Esophagus muscularis mucosa (tissue), 4 donors: ENCODE measurements at regions not wholly inside any gene's neighbourhood (a gene's known extent, or its start where the extent isn't known, plus 50 kb on each side); places are given as distances from the start of the nearest gene placed in this dataset.

Source experiments
- DNase-seq: peaks from one replicate; pipeline ENCODE4 v3.0.0-alpha.2; 2017; ENCODE audit errors: extremely low spot score
- H3K27ac ChIP-seq, 4 donors: fragments of 200-600 bp; sonication (generic); replicated peaks in 1 of 4; 1 replicate in 3 of 4; 2 replicates in 1 of 4; pipeline ENCODE4 v1.5.1; 2016 to 2019; ENCODE audit warnings: mild to moderate bottlenecking in 1 of 4
- H3K27me3 ChIP-seq, 4 donors: fragments of 200-600 bp; sonication (generic); one replicate each; pipeline versions ENCODE4 v1.5.1 to v1.6.0; 2016 to 2019
- H3K36me3 ChIP-seq, 4 donors: fragments of 200-600 bp; sonication (generic); one replicate each; pipeline ENCODE4 v1.5.1; 2016 to 2019
- H3K4me1 ChIP-seq, 4 donors: fragments of 200-600 bp; sonication (generic); one replicate each; pipeline ENCODE4 v1.5.1; 2016 to 2019
- H3K4me3 ChIP-seq, 4 donors: fragments of 200-600 bp; sonication (generic); 1 replicate in 2 of 4; 2 replicates in 2 of 4; pipeline ENCODE4 v1.5.1; 2016 to 2019; ENCODE audit warnings: mild to moderate bottlenecking in 4 of 4, moderate library complexity in 1 of 4
- H3K9me3 ChIP-seq, 4 donors: fragments of 200-600 bp; sonication (generic); 1 replicate in 3 of 4; 2 replicates in 1 of 4; pipeline ENCODE4 v1.5.1; 2016 to 2019
- CTCF ChIP-seq, 3 experiments: fragments of 200-600 bp in 2 of 3; fragments of 450-650 bp in 1 of 3; sonication (generic) in 2 of 3; IDR thresholded peaks; one replicate each; pipeline ENCODE4 v1.5.1; 2017 to 2019; ENCODE audit warnings: antibody characterized with exemption in 3 of 3, mild to moderate bottlenecking in 2 of 3, moderate library complexity in 1 of 3
- EP300 ChIP-seq: sonication (generic); formaldehyde crosslinking; IDR thresholded peaks from one replicate; pipeline ENCODE4 v1.6.1; 2017; ENCODE audit warnings: antibody characterized with exemption
- POLR2A ChIP-seq: fragments of 450-650 bp; IDR thresholded peaks from one replicate; pipeline ENCODE4 v1.6.1; 2017; ENCODE audit warnings: antibody characterized with exemption, moderate library complexity, mild to moderate bottlenecking, low read depth
- POLR2AphosphoS5 ChIP-seq, 2 donors: sonication (generic); formaldehyde crosslinking; IDR thresholded peaks; one replicate each; pipeline ENCODE4 v1.6.1; 2017; ENCODE audit warnings: antibody characterized with exemption in 2 of 2
- WGBS: methylation state at CpG from one replicate; pipeline ENCODE4 v1.1.5; 2018; 5-methylcytosine and 5-hydroxymethylcytosine counted together
- intact Hi-C: fragments of 100-400 bp; cut with DNase I; formaldehyde crosslinking; loops from one replicate; pipeline ENCODE4 v1.15.1; 2023

GRCh38 chr3:195012571-195012970 is 258.4 kb downstream of the XXYLT1 start:
- DNase-seq = no peak
- no peaks in the 10 kb centered on the region for H3K27me3 ChIP-seq
- no peak overlapping the region for H3K27ac ChIP-seq
- no peak overlapping the region for H3K4me3 ChIP-seq
- no peaks in the 10 kb centered on the region for H3K9me3 ChIP-seq
- intact Hi-C loops = no loop called here
- H3K4me1 ChIP-seq = no peaks in the 10 kb centered on the region
- 94% methylated on average over 2 of the region's 4 CpGs for WGBS
- TF ChIP-seq EP300 (no peak), POLR2AphosphoS5 (IDR thresholded peaks at IDR 0.05) (no peak), POLR2A (no peak)
- no peaks in the 10 kb centered on the region for H3K36me3 ChIP-seq

GRCh38 chr3:195013411-195014361 is 257.3 kb downstream of the XXYLT1 start:
- Histone ChIP-seq H3K27ac (no peak overlapping the region), H3K4me1 (no peaks in the 10 kb centered on the region), H3K9me3 (no peaks in the 10 kb centered on the region), H3K27me3 (no peaks in the 10 kb centered on the region), H3K4me3 (no peak overlapping the region), H3K36me3 (no peaks in the 10 kb centered on the region)
- 85% methylated on average over 13 of the region's 17 CpGs for WGBS
- no peak for DNase-seq
- intact Hi-C loops = no loop called here
- TF ChIP-seq CTCF (IDR thresholded peaks at IDR 0.05) (no peak), POLR2A (no peak), EP300 (no peak), POLR2AphosphoS5 (IDR thresholded peaks at IDR 0.05) (no peak)

- TF ChIP-seq POLR2AphosphoS5 (IDR thresholded peaks at IDR 0.05) (no peak), POLR2A (no peak), CTCF (IDR thresholded peaks at IDR 0.05) (no peak), EP300 (no peak)
- no peak overlapping the region for H3K4me3 ChIP-seq
- H3K9me3 ChIP-seq = no peaks in the 10 kb centered on the region
- 86% methylated on average over 3 of the region's 5 CpGs for WGBS
- H3K27ac ChIP-seq = no peak overlapping the region
- no peaks in the 10 kb centered on the region for H3K27me3 ChIP-seq
- intact Hi-C loops = no loop called here
- DNase-seq = no peak
- no peaks in the 10 kb centered on the region for H3K4me1 ChIP-seq
- H3K36me3 ChIP-seq = no peaks in the 10 kb centered on the region
These were observed 255.9 kb downstream of the XXYLT1 start for GRCh38 chr3:195015021-195015420.

- H3K4me3 ChIP-seq = no peak overlapping the region
- H3K9me3 ChIP-seq = no peaks in the 10 kb centered on the region
- no peak overlapping the region for H3K27ac ChIP-seq
- H3K4me1 ChIP-seq = peaks cover 0 to 7% (median 2%) of the 10 kb centered on the region in 4 donors
- peaks cover 0 to 4% (median 0%) of the 10 kb centered on the region in 4 donors for H3K27me3 ChIP-seq
- TF ChIP-seq CTCF (IDR thresholded peaks at IDR 0.05) (no peak), POLR2AphosphoS5 (IDR thresholded peaks at IDR 0.05) (no peak)
- intact Hi-C loops = no loop called here
- WGBS = 59% methylated on average over 4 of the region's 4 CpGs
- no peaks in the 10 kb centered on the region for H3K36me3 ChIP-seq
- DNase-seq = no peak
These were observed 253.8 kb downstream of the XXYLT1 start for GRCh38 chr3:195017151-195017550.
